ENCODE measurements at regions not wholly inside any gene's neighbourhood (a gene's known extent, or its start where the extent isn't known, plus 50 kb on each side); places are given as distances from the start of the nearest gene placed in this dataset.

DNA sequence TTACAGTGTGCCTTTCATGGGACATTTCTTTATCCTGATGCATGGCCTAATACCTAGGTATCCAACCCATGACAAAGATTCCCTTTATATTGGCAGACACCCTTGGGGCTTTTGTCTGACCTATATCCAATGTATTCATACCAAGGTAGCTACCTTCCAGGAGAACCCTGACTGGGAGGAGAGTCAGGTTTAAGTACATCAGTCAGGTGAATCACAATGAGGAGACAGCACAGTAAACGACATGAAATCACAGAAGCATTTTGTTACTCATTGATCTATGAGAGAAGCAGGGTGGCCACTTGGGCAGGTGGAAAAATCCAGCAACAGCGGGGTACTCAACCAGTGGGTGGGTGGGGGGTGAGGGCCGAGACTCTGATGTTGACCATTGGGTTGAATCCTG is 527.4 kb upstream of the ATXN8OS start:
- no peak for DNase-seq (ENCODE audit: extremely low spot score, insufficient read length, low read depth)
- no peak for FAIRE-seq

- FAIRE-seq: no peak
- no peak for DNase-seq (ENCODE audit: extremely low spot score, insufficient read length, low read depth)
Measured at GRCh38 chr13:69579351-69579750, 528.3 kb upstream of the ATXN8OS start.

DNA sequence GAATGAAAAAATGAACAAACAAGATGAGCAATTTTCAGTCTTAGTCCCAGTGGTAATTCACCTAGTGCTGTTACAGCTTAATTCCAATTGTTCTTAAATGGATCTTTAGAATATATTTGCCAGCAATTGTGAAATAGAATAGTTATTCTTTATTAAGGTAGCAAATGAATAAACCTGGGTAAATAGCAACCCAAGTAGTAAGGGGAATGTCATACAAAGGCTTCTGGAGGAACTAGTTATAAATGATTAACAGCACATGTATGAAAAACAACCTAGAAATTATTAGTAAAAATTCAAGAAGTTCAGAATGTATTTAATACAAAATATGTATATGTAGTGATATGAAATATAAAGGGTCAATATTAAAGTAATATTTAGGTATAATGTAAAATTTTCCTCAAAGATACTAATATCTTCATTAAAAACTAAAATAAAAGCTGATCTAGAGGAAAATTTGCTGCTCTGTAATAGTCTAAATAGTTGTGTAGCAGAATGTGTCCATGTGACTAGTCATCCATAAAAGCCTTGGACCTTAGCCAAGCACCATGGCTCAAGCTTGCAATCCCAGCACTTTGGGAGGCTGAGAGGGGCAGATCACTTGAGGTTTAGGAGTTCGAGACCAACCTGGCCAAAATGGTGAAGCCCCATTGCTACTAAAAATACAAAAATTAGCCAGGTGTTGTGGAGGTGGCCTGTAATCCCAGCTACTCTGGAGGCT is 535.9 kb upstream of the ATXN8OS start:
- FAIRE-seq (no peak), DNase-seq (ENCODE audit: extremely low spot score, insufficient read length, low read depth) (no peak)

- DNase-seq (ENCODE audit: extremely low spot score, insufficient read length, low read depth) (no peak), FAIRE-seq (no peak)
Measured at GRCh38 chr13:69567514-69567913, 540.1 kb upstream of the ATXN8OS start.

GRCh38 chr13:69566104-69566716 is 541.4 kb upstream of the ATXN8OS start:
- FAIRE-seq: no peak
- no peak for DNase-seq (ENCODE audit: extremely low spot score, insufficient read length, low read depth)

DNA sequence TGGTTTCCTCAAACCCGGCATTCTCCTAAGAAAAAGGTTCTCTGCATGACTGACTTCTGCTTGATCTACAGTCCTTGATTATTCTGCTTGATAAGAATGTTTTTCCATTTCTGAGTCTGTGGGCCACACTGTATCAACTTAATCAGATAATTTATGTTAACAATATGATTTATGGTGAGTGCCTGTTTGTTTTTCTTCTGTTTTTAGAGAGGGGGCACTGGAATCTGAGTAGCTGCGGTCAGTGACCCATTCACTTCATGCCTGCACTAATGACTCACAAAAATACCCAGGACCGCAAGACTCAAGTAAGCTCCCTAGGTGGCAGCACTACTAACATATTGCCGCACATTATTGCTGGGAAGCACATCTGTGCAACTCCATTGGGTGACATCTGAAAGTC is 542.3 kb upstream of the ATXN8OS start:
- DNase-seq (ENCODE audit: extremely low spot score, insufficient read length, low read depth): no peak
- FAIRE-seq: no peak

- FAIRE-seq: no peak
- DNase-seq (ENCODE audit: extremely low spot score, insufficient read length, low read depth): no peak
Measured at GRCh38 chr13:69556540-69557196, 551.0 kb upstream of the ATXN8OS start.

DNA sequence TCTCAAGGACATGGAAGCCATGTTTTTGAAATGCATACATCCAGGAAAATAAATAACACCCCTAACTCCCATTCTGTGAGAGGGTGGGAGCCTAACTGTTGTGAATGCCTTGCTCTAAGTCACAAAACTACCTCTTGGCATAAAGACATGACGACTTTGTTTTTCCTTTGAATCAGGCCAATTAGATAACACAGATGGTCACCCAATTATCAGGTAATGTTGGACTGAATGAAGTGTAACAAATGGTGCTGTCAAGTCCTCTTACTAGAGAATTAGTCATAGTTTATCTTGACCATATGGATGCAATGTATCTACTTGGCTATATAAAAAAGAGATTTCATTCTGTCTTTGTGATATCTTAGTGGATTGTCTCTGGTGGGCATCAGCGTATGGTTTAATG is 553.6 kb upstream of the ATXN8OS start:
- DNase-seq (ENCODE audit: extremely low spot score, insufficient read length, low read depth): no peak

GRCh38 chr13:69551193-69551592 is 556.4 kb upstream of the ATXN8OS start:
- FAIRE-seq: no peak

More for the DNA sequence above, 553.6 kb upstream of the ATXN8OS start:
- no peak for FAIRE-seq

GRCh38 chr13:69547780-69548179 is 559.8 kb upstream of the ATXN8OS start:
- DNase-seq (ENCODE audit: extremely low spot score, insufficient read length, low read depth): no peak
- no peak for FAIRE-seq

More at GRCh38 chr13:69551193-69551592, 556.4 kb upstream of the ATXN8OS start:
- DNase-seq (ENCODE audit: extremely low spot score, insufficient read length, low read depth): no peak

GRCh38 chr13:69545551-69545950 is 562.1 kb upstream of the ATXN8OS start:
- FAIRE-seq (no peak), DNase-seq (ENCODE audit: extremely low spot score, insufficient read length, low read depth) (no peak)

DNA sequence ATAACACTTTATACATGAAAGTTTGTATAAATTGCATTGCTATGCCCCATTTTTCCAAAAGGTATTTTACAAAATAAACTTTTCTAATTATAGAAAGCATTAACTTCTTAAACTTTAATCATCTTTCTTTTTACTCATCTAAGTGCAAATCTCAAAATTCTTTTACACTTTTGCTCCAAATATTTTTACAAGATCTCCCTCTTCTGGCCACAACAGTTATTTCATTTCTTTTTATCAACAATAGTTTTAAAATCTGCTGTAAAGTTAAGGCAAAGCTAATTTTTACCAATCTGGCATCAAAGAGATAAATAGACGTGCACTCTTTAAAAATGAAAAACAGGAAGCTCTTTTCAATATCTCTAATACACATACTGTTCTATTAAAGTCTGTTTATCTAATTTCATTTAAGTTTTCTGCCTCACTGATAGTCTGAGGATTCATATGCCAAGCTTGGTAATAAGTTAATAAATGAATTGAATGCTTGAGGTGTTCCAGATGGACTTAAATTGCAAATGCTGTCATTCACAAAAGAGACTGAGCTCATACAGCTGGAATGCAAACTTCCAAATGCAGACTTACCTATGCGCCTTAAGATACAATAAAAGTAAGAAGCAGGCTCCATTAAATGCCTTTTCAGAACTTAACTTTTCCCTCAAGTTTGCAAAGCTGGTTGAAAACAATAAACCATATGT is 583.0 kb upstream of the ATXN8OS start:
- FAIRE-seq (no peak), DNase-seq (ENCODE audit: extremely low spot score, insufficient read length, low read depth) (no peak)

GRCh38 chr13:69496981-69497380 is 610.6 kb upstream of the ATXN8OS start:
- FAIRE-seq: no peak
- DNase-seq (ENCODE audit: extremely low spot score, insufficient read length, low read depth): no peak

- FAIRE-seq (no peak), DNase-seq (ENCODE audit: extremely low spot score, insufficient read length, low read depth) (no peak)
Measured at GRCh38 chr13:69495096-69495495, 612.5 kb upstream of the ATXN8OS start.

DNA sequence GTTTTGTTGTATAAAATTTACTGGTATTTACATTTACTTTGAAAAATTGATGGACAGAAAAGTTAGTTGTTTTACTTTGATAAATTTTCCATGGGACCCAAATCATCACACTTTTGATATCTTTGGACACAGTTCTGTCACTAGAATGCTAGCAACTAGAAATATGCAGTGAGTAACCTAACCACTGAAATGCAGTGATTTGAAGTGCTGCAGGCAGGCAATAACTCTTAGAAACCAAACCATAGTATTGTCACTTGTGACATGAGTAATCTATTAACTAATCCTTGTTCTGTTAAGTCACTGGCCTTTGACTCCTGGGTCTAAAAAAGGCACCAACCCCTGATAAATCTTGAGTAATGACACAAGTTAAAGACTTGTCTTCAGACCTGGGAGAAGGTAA is 620.0 kb upstream of the ATXN8OS start:
- no peak for DNase-seq (ENCODE audit: extremely low spot score, insufficient read length, low read depth)
- no peak for FAIRE-seq

DNA sequence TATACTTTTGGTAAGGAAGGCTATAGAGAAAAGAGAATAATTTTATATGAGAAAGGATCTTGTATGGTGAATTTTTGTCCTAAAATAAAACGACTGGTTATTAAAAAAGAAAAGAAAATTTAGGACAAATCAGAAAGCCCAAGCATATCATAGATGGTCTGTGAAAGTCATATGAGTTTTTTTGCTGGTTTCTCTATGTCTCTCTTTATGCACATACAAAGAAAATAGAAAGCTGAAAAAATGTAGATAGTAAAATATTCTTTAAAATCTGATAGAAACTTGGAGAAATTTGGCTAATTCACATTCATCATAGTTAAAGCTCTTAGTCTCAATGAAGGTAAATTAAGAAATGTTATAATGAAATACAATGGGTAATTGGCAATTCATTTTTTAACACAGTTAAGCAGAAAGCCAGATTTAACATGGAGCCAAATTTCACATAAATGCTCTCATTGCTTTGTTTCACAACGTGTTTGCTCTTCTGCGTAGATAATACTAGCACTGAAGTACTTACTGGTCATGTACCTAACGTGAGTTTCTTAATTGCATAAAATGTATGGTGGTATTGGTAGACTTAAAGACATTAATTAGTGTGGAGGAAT is 621.5 kb upstream of the ATXN8OS start:
- no peak for DNase-seq (ENCODE audit: extremely low spot score, insufficient read length, low read depth)
- no peak for FAIRE-seq

DNA sequence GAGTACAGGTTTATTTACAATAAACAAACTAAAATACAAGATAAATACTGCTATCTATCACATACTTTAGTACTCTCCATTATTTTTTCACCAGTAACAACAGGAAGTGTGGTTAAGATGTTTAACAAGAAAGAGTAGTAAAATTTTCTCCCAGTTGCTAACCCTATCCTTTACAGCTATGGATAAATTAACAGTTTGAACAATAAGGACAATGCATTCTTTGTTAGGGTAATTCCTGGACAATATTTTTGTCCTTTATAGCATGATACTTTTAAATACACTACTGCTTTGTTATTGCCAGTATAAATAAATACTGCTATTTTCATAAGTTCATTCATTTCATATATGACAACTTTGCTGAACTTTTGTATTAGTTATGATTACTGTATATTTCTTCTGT is 630.2 kb upstream of the ATXN8OS start:
- DNase-seq (ENCODE audit: extremely low spot score, insufficient read length, low read depth): no peak
- no peak for FAIRE-seq

DNA sequence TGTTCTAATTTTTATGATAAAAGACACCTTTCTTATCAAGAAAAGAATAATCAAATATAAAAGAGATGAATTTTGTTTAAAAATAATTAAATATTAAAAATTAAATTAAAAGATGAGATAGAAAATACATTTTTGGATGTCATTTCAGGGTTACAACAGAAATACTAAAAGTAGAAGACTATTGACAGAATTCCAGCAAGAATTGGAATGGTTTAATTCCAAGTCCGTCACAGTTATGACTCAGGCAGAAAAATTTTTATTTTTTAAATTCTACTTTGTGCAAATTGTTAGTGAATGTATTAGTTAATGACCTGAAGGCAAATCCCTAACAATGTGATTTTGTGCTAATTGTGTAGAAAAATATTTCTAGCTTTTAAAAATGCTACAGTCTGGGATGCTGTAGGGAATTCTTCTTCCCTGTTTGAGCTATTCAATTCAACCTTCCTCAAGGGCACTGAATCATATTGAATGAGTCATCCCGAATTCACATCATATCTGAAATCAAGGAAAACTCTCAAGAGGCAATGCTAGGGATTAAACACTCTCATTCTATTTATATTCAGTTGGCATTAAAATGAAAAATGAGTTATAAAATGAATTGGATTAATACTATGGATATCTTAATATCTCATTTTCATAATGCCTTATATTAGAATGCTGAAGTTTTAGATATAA is 633.5 kb upstream of the ATXN8OS start:
- DNase-seq (ENCODE audit: extremely low spot score, insufficient read length, low read depth) (no peak), FAIRE-seq (no peak)

- FAIRE-seq (no peak), DNase-seq (ENCODE audit: extremely low spot score, insufficient read length, low read depth) (no peak)
Measured at GRCh38 chr13:69468624-69469023, 639.0 kb upstream of the ATXN8OS start.

- FAIRE-seq: no peak
- no peak for DNase-seq (ENCODE audit: extremely low spot score, insufficient read length, low read depth)
Measured at GRCh38 chr13:69461397-69461796, 646.2 kb upstream of the ATXN8OS start.
